Activated CD8-positive, alpha-beta T cell treated with anti-CD3 and anti-CD28 coated beads for 36 hours (primary cell): ENCODE measurements at regions not wholly inside any gene's neighbourhood (a gene's known extent, or its start where the extent isn't known, plus 50 kb on each side); places are given as distances from the start of the nearest gene placed in this dataset.

Source experiments
- ATAC-seq: fragments of 200-7000 bp; cut with Tn5 transposase; one replicate; pipeline ENCODE4 v1.10.0; 2021; ENCODE audit warnings: mild to moderate bottlenecking, moderate library complexity
- CTCF ChIA-PET: fragments of 350-600 bp; sonication (Branson Sonifier 250); formaldehyde crosslinking; loops from one replicate; lab custom pipeline; 2021; ENCODE audit warnings: antibody characterized with exemption; lab: Charles Lee
- POLR2A ChIA-PET: fragments of 350-600 bp; sonication (Branson Sonifier 250); formaldehyde crosslinking; loops from one replicate; lab custom pipeline; 2021; ENCODE audit warnings: antibody characterized with exemption; lab: Charles Lee
- DNase-seq: peaks from one replicate; pipeline ENCODE4 v3.0.0-alpha.2; 2020
- H3K27ac Mint-ChIP-seq: one replicate; pipeline ENCODE4 v1.8.0; 2021; ENCODE audit warnings: mild to moderate bottlenecking, mixed read lengths
- H3K27me3 Mint-ChIP-seq: one replicate; pipeline ENCODE4 v1.8.0; 2021; ENCODE audit warnings: mixed read lengths
- H3K36me3 Mint-ChIP-seq: one replicate; pipeline ENCODE4 v1.8.0; 2021; ENCODE audit warnings: low read depth, mixed read lengths
- H3K4me1 Mint-ChIP-seq: one replicate; pipeline ENCODE4 v1.8.0; 2021; ENCODE audit warnings: low read depth, mixed read lengths
- H3K4me3 Mint-ChIP-seq: one replicate; pipeline ENCODE4 v1.8.0; 2021; ENCODE audit warnings: mild to moderate bottlenecking, moderate library complexity, mixed read lengths
- H3K9me3 Mint-ChIP-seq: one replicate; pipeline ENCODE4 v1.8.0; 2021; ENCODE audit warnings: mixed read lengths
- intact Hi-C: fragments of 100-400 bp; cut with micrococcal nuclease; formaldehyde crosslinking; loops from one replicate; pipeline ENCODE4 v1.10.0; 2022
- TF ChIP-seq, protein P1 (sequence below): fragments of 200-600 bp; IDR thresholded peaks from one replicate; pipeline ENCODE4 v1.8.0; 2022; ENCODE audit warnings: antibody characterized with exemption, mild to moderate bottlenecking

DNA sequence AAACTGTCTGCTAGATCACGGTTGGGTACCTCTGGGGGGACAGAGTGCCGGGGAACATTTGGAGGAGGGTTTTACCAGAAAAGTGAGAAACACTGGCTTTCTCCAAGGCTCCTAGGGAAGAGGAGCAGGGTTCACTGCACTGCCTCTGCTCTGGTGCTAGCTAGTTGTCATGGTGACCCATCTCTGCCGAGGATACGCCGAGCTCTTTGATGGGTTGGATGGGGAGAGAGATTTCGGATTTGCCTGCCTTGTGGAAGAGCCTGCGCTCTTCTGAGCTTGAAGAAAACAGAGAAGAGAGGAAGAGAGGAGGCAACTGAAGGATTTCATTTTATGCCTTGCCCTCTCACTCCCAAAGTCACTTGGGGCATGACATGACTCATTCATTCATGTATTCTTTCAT, 92.1 kb downstream of the NAV1 start:
- CTCF ChIA-PET, result no interaction called here

DNA sequence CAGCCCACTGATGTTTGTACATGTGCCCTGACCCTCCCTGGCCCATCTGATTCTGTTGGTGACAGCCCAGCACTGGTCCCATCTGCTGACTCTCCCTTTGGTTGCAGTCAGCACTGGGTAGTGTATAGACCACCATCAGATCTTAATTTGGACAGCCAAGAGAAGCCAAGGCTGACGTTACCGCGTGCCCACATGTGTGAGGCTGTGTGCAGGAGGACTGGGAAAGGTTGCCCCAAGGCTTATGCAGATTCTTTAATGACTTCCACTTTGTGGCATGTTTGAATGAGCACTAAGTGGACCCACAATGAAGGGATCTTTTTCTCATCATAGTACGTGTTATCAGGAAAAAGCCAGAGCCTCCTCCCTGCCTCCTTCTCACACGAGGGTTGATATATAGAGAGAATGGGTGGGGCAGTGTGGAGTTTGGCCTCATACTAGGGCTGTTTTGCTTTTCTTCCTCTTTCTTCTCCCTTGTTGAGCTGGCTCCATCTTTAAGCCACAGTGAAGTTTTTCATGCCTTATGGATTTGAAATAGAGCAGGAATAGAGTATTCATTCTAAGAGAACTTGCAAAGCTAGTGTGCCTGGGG, 93.5 kb downstream of the NAV1 start:
- ATAC-seq (no peak), DNase-seq (no peak)
- ChIA-PET CTCF (no interaction called here), POLR2A (interaction anchor here (1.1 kb wide), 1 partner anchor 46 kb away, joined by 3 read pairs; no protein-coding TSS in a partner anchor)
- Mint-ChIP-seq H3K27me3 (no peaks in the 10 kb centered on the region), H3K4me1 (no peaks in the 10 kb centered on the region), H3K9me3 (no peaks in the 10 kb centered on the region), H3K4me3 (no peak overlapping the region), H3K36me3 (no peaks in the 10 kb centered on the region), H3K27ac (no peak overlapping the region)
- TF ChIP-seq, protein P1, sequence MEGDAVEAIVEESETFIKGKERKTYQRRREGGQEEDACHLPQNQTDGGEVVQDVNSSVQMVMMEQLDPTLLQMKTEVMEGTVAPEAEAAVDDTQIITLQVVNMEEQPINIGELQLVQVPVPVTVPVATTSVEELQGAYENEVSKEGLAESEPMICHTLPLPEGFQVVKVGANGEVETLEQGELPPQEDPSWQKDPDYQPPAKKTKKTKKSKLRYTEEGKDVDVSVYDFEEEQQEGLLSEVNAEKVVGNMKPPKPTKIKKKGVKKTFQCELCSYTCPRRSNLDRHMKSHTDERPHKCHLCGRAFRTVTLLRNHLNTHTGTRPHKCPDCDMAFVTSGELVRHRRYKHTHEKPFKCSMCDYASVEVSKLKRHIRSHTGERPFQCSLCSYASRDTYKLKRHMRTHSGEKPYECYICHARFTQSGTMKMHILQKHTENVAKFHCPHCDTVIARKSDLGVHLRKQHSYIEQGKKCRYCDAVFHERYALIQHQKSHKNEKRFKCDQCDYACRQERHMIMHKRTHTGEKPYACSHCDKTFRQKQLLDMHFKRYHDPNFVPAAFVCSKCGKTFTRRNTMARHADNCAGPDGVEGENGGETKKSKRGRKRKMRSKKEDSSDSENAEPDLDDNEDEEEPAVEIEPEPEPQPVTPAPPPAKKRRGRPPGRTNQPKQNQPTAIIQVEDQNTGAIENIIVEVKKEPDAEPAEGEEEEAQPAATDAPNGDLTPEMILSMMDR, result no peak
- intact Hi-C loops, result no loop called here

More for the DNA sequence above, 92.1 kb downstream of the NAV1 start:
- POLR2A ChIA-PET, result no interaction called here
- H3K4me1 Mint-ChIP-seq, result no peaks in the 10 kb centered on the region
- H3K27me3 Mint-ChIP-seq, result no peaks in the 10 kb centered on the region
- DNase-seq (no peak), ATAC-seq (no peak)
- no peaks in the 10 kb centered on the region for H3K9me3 Mint-ChIP-seq
- no peak overlapping the region for H3K27ac Mint-ChIP-seq
- no peaks in the 10 kb centered on the region for H3K36me3 Mint-ChIP-seq
- no peak overlapping the region for H3K4me3 Mint-ChIP-seq
- intact Hi-C loops, result no loop called here
- TF ChIP-seq, protein P1, result no peak

DNA sequence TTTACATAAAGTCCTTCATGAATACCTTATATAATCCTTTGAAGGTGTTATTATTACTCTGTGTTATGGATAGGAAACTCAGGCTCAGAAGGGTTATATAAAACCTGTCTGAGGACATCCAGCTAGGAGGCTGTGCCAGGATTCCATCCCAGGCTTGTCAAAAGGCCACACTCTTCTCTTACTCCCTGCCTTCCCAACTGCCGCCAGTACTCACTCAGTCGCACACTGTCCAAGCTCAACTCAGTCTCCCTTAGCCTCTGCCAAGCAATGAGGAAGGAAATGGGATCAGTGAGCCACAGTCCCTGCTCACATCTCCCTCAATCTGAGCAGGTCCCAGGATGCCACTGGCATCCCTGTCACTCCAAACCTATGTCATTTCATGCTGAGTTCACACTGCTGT, 94.4 kb downstream of the NAV1 start:
- Mint-ChIP-seq H3K27me3 (no peaks in the 10 kb centered on the region), H3K4me1 (no peaks in the 10 kb centered on the region), H3K27ac (no peak overlapping the region), H3K36me3 (no peaks in the 10 kb centered on the region), H3K4me3 (no peak overlapping the region), H3K9me3 (no peaks in the 10 kb centered on the region)
- CTCF ChIA-PET, result no interaction called here
- TF ChIP-seq, protein P1, result no peak
- DNase-seq (no peak), ATAC-seq (no peak)
- intact Hi-C loops, result no loop called here
- POLR2A ChIA-PET, result interaction anchor here (1.1 kb wide), 1 partner anchor 45 kb away, joined by 3 read pairs; no protein-coding TSS in a partner anchor

DNA sequence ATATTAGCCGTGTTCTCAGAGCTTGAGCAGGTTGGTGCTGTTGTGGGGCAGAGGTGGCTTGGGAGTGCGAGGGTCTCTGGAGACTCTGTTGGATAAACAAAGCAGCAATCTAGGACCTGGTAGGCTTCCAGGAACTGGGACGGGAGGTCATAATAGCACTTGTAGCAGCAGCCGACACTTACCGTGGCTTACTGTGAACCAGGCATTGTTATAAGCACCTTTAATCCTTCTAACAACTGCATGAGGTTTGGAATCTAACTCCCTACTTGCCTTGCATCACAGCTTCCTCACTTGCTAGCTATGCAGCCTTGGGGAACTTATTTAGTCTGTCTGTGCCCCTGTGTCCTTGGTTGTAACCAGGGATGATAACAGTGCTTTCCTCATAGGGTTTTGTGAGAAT, 94.9 kb downstream of the NAV1 start:
- POLR2A ChIA-PET, result no interaction called here
- Mint-ChIP-seq H3K27me3 (no peaks in the 10 kb centered on the region), H3K27ac (no peak overlapping the region), H3K9me3 (no peaks in the 10 kb centered on the region), H3K36me3 (no peaks in the 10 kb centered on the region), H3K4me3 (no peak overlapping the region), H3K4me1 (no peaks in the 10 kb centered on the region)
- intact Hi-C loops, result no loop called here
- TF ChIP-seq, protein P1, result no peak
- CTCF ChIA-PET, result no interaction called here
- ATAC-seq (no peak), DNase-seq (no peak)

DNA sequence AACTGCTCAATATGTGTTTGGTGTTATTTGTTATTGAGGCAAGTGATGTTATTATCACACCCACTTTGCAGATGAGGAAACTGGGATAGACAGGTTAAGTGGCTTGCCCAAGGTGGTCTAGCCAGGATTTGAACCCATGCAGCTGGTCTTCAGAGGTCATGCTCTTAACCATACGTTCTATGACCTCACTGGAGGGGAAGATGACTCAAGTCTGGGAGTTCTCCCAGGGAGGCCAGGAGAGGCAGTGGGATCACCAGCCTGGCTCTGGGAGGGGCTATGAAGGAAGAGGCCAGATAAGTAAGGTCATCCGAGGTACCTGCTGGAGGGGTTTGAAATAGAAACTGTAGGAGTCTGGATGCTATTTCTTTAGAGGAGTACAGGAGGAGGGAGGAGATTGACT, 95.3 kb downstream of the NAV1 start:
- DNase-seq (no peak), ATAC-seq (no peak)
- Mint-ChIP-seq H3K36me3 (no peaks in the 10 kb centered on the region), H3K27ac (no peak overlapping the region), H3K4me1 (no peaks in the 10 kb centered on the region), H3K9me3 (no peaks in the 10 kb centered on the region), H3K4me3 (no peak overlapping the region), H3K27me3 (no peaks in the 10 kb centered on the region)
- CTCF ChIA-PET, result no interaction called here
- intact Hi-C loops, result no loop called here
- POLR2A ChIA-PET, result no interaction called here
- TF ChIP-seq, protein P1, result no peak
